NOMO-1 (cell line): ENCODE measurements at regions not wholly inside any gene's neighbourhood (a gene's known extent, or its start where the extent isn't known, plus 50 kb on each side); places are given as distances from the start of the nearest gene placed in this dataset.

Experiments
- DNase-seq, 2 experiments: peaks; one replicate each; lab custom pipeline; 2025; ENCODE audit not compliant: unreplicated experiment in 2 of 2; lab: John Stamatoyannopoulos, UW

GRCh38 chr1:164210211-164210739 is 348.7 kb upstream of the PBX1 start:
- DNase-seq: no peak

- DNase-seq: no peak
Observed at GRCh38 chr1:164223378-164223777, 335.6 kb upstream of the PBX1 start.

- DNase-seq: no peak
Observed at GRCh38 chr1:164225011-164225410, 334.0 kb upstream of the PBX1 start.

- DNase-seq: no peak
Observed at GRCh38 chr1:164226977-164227376, 332.0 kb upstream of the PBX1 start.

DNA sequence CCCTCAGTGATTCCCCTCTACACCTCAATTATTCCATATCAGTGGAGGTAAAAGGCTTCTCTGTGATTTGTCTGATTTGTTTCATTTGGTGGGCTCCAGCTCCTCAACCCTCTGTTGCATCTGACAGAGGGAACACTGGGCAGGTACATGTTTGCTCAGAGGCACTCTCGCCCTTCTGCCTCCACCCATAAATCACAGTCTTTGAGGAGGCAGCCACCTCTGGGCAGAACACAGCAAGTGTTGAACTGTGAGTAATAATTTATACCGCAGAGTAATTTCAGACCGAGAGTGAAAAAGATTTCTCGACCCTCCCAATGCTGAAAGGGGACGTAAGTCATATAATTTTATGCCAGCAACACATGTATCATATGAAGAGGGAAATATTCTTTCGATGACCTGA is 330.1 kb upstream of the PBX1 start:
- DNase-seq: no peak

GRCh38 chr1:164233149-164233548 is 325.8 kb upstream of the PBX1 start:
- no peak for DNase-seq

GRCh38 chr1:164240081-164240480 is 318.9 kb upstream of the PBX1 start:
- no peak for DNase-seq

GRCh38 chr1:164250365-164250764 is 308.6 kb upstream of the PBX1 start:
- no peak for DNase-seq

DNA sequence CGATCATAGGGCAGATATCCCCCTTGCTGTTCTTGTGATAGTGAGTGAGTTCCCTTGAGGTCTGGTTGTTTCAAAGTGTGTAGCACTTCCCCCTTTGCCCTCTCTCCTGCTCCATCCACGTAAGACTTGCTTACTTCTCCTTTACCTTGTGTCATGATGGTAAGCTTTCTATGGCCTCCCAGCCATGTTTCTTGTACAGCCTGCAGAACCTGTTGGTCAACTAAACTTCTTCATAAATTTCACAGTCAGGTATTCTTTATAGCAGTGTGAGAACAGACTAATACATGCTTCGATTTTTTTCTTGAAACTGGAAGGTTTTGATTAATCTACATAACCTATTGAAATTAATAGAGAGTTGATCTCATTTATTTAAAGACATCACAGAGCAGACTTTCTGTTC is 302.5 kb upstream of the PBX1 start:
- no peak for DNase-seq

- DNase-seq: no peak
Observed at GRCh38 chr1:164261691-164262240, 297.2 kb upstream of the PBX1 start.

DNA sequence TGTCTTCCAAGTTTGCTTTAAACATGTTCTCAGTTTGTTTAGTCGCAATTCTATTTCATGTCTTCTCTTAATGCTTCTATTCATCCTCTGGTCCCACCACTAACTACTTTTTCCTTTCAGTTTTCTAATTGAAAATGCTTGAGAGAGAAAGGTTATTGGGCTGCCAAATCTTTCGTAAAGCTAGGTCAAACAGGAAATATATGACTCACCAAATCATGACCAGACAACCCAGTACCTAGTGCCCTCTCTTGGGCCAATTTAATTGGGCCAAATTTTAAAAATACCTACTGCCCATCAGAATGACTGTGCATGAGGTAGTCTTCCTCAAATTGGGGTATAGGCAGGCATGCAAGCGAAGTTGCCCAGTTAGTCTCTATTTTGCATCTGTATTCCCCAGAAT is 295.4 kb upstream of the PBX1 start:
- no peak for DNase-seq

DNA sequence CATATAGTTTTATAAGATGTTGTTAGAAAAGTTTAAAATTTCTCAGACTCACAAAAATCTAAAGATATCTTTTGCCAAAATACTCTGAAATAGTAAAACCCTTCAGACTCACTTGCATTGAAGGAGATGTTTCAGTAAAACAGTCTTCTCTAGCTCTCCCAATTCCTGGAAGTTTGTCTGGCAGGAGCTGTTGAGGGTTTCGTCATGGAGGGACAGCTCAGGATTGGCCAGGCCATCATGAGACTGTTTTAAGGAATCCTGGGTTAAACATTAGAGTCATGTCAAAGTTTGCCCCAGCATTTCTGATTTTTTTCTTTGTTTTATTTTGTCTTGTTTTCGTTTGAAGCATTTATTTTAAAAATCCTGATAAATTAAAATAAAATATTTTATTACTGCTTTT is 293.8 kb upstream of the PBX1 start:
- DNase-seq: no peak

DNA sequence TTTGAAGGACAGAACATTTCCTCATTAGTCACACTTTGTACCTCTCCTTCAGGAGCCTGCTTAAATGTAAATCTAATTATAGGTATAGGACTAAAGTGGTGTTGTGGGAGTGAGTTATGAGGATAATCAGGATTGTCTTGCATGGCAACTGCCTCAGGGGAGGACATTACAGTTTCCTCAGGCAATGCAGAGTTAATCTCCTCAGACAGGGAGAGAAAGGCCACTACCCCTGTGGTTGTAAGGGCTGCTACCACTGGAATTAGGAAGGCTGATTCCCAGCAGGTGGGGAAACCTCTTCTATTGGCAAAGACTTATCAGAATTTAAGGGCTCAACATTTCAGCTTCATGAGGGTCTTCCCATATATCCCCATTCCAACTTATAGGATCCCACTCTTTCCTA is 286.8 kb upstream of the PBX1 start:
- DNase-seq: no peak

DNA sequence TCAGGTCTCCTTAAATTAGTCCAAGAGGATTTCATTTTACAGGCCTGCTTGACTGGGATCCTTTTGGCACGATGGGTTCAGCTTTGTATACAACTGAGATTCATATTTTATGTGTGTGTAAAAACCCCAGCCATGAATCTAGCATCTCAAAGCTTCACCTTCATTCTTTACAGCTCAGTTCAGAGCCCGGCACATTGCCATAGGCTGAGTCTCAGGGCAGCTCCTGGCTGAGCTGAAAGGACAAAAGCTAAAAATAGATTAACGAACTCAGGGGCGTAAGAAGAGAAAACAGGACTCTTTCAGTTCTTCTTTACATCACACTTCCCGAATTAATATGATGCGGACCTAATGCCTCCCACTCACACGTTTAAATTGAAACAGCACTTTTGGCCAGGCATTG is 262.8 kb upstream of the PBX1 start:
- DNase-seq: peak; percentile 83 to 90

DNA sequence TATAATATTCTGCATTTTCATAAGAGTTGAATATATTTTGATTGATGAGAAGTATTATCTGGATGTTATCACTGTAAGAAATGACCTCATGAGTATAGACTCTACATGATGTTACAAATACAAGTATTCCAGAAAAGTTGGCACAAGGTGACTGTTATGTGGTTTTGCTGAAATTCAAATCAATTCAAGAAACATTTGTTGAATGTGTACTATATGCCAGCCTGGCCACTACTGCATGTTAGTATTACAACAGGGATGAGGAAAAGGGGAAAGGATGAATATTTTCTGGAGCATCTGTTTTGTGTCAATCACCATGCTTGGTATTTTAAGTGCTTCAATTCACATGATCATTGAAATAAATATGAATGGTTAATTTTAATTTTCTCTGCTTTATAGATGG is 250.9 kb upstream of the PBX1 start:
- DNase-seq: no peak

GRCh38 chr1:164310166-164310565 is 248.8 kb upstream of the PBX1 start:
- no peak for DNase-seq

GRCh38 chr1:164311377-164311776 is 247.6 kb upstream of the PBX1 start:
- no peak for DNase-seq

GRCh38 chr1:164320790-164321731 is 237.9 kb upstream of the PBX1 start:
- no peak for DNase-seq

DNA sequence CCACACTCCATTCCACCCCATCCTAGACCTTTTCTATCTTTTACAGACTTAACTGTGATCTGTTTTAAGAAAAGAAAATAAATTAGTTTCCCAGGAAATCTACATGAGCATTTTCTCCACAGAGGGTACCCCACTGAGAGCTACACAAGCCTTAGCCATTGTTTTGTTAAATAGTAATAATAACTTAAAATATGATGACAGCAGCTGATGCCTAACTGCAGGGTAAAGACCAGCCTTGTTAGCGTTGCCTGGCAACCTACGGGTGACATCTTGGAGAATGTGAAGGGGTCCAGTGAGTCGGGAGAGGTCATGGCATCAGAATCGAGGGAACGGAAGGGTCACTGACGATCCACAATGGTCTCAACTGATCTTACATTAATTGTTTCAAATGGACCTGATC is 233.2 kb upstream of the PBX1 start:
- DNase-seq: no peak

DNA sequence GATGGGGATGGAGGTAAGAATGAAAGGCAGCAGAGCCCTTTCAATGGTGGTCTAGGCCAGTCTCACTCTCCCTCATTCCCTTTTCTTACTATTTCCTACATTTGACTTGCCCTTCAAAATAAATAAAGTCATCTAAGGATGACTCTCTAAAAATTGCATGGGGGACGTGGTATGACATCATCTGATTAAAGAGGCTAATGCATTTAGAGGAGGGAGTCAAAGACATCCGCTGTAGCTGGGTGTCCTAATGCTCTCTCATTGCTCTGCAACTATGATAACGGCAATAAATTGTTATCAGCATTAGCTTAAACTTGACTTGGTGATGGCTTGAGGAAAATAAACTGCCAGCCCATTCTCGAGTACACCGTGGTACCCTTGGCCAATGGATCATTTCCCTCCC is 225.6 kb upstream of the PBX1 start:
- no peak for DNase-seq

GRCh38 chr1:164337394-164337793 is 221.6 kb upstream of the PBX1 start:
- no peak for DNase-seq

GRCh38 chr1:164337885-164338284 is 221.1 kb upstream of the PBX1 start:
- DNase-seq: no peak
